AG09319 (cell line): ENCODE measurements at regions not wholly inside any gene's neighbourhood (a gene's known extent, or its start where the extent isn't known, plus 50 kb on each side); places are given as distances from the start of the nearest gene placed in this dataset.
"Not testable (repeated sequence)": the region's sequence is repeated elsewhere in the genome, so short reads cannot be mapped to it uniquely, and the experiment has no call there.

Experiments
- DNase-seq: peaks from one replicate; pipeline ENCODE4 v3.0.0-alpha.2; 2010; ENCODE audit warnings: low read depth; ENCODE audit errors: extremely low read depth
- CTCF ChIP-seq: IDR thresholded peaks from 2 replicates; pipeline ENCODE4 v1.5.1; 2011; ENCODE audit warnings: low read depth, mild to moderate bottlenecking, inconsistent platforms, low read length, moderate library complexity

- DNase-seq, result no peak
- no peak for TF ChIP-seq CTCF
Observed at GRCh38 chr11:15347969-15348734, 233.4 kb downstream of the INSC start.

DNA sequence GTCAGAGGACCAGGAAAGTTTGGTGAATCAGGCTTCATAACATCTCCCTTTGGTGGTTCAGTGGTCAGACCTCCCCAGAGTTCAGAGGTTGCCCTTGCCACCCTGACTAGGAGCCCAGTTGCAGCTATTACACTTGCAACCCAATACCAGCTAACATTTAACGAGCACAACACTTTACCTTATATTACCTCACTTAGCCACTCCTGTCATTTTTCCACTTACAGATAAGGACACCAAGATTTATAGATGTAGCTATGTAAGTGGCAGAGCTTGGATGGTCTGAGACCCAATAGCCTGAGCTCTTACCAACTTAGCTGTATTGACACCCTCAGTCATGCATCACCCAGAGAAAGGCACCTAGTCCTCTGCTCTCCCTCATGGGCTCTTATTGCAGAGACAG, 234.7 kb downstream of the INSC start:
- DNase-seq, result no peak
- TF ChIP-seq CTCF, result no peak

DNA sequence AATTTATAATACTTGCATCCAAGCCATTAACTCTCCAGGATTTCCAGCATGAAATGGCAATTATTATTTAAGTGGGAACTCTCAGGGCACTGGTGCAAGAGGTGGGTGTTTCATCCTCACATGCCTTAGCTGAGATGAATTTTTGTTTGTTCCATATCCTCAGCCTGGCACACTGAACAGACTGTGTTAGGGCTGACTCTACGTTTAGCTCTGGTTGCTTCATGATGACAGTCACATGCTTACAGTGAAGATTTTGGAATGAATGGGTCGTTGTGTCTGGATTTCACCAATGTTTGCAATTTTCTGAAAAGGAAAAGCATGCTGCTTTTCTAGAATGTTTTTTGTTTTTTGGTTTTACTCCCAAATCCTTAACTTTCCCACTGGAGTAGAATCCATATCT, 246.6 kb downstream of the INSC start:
- DNase-seq, result no peak
- no peak for TF ChIP-seq CTCF

DNA sequence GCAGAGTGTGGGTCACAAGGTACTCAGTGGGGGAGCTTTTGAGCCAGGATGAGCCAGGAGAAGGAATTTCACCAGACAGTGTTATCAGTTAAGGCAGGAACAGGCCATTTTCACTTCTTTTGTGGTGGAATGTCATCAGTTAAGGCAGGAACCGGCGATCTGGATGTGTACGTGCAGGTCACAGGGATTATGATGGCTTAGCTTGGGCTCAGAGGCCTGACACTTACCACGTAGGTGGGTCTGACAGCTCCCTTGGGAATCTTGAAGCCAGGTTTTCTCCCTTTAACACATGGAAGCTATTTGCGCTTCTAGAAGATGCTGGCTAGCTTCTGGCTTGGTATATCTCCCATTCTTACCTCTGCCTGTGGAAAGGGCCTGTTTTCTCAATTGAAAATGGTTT, 250.6 kb downstream of the INSC start:
- not testable (repeated sequence) for DNase-seq

- TF ChIP-seq CTCF, result no peak
Observed at GRCh38 chr11:15367695-15368094, 253.0 kb downstream of the INSC start.

GRCh38 chr11:15370495-15371147, 255.9 kb downstream of the INSC start:
- no peak for DNase-seq
- TF ChIP-seq CTCF, result no peak

More at GRCh38 chr11:15367695-15368094, 253.0 kb downstream of the INSC start:
- no peak for DNase-seq

GRCh38 chr11:15371533-15371932, 256.8 kb downstream of the INSC start:
- DNase-seq, result no peak
- TF ChIP-seq CTCF, result no peak
